ENCODE measurements at regions not wholly inside any gene's neighbourhood (a gene's known extent, or its start where the extent isn't known, plus 50 kb on each side); places are given as distances from the start of the nearest gene placed in this dataset.
"Not testable (repeated sequence)": the region's sequence is repeated elsewhere in the genome, so short reads cannot be mapped to it uniquely, and the experiment has no call there.

- WGBS (ENCODE audit: missing lambda C conversion rate), result 76% methylated on average over 4 of the region's 4 CpGs
- Histone ChIP-seq H3K4me2 (no peak overlapping the region), H3K4me1 (no peaks in the 10 kb centered on the region), H3K9me3 (no peaks in the 10 kb centered on the region), H3K27ac (no peak overlapping the region), H3K4me3 (no peak overlapping the region)
- CTCF ChIA-PET, result no interaction called here
- FAIRE-seq, result no peak
- no peak for DNase-seq (ENCODE audit: low read depth in 1 of 2, low spot score in 1 of 2)
- TF ChIP-seq, protein P1, sequence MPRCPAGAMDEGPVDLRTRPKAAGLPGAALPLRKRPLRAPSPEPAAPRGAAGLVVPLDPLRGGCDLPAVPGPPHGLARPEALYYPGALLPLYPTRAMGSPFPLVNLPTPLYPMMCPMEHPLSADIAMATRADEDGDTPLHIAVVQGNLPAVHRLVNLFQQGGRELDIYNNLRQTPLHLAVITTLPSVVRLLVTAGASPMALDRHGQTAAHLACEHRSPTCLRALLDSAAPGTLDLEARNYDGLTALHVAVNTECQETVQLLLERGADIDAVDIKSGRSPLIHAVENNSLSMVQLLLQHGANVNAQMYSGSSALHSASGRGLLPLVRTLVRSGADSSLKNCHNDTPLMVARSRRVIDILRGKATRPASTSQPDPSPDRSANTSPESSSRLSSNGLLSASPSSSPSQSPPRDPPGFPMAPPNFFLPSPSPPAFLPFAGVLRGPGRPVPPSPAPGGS (IDR thresholded peaks at IDR 0.05), result no peak
- TF ChIP-seq ATOH8 (CRISPR knock-in tag; IDR thresholded peaks at IDR 0.05; ENCODE audit: low read depth) (no peak), MAFK (IDR thresholded peaks at IDR 0.05; ENCODE audit: partially characterized antibody) (peak; percentile 80), HOXB5 (CRISPR knock-in tag; IDR thresholded peaks at IDR 0.05) (no peak)
- POLR2A ChIA-PET, result no interaction called here
- no peak for ATAC-seq
These were observed 361.3 kb upstream of the MTNR1B start for GRCh38 chr11:92607969-92608722.

- Histone ChIP-seq H3K27ac (no peak overlapping the region), H3K4me3 (no peak overlapping the region), H3K4me1 (no peaks in the 10 kb centered on the region), H3K4me2 (no peak overlapping the region), H3K9me3 (no peaks in the 10 kb centered on the region)
- ChIA-PET POLR2A (no interaction called here), CTCF (no interaction called here)
- no peak for FAIRE-seq
- ATAC-seq, result no peak
- no peak for DNase-seq (ENCODE audit: low read depth in 1 of 2, low spot score in 1 of 2)
- no peak for TF ChIP-seq NPAS2 (CRISPR knock-in tag; IDR thresholded peaks at IDR 0.05; ENCODE audit: borderline replicate concordance)
- 51% methylated on average over 4 of the region's 4 CpGs for WGBS (ENCODE audit: missing lambda C conversion rate)
These were observed 358.3 kb upstream of the MTNR1B start for GRCh38 chr11:92611157-92611556.

DNA sequence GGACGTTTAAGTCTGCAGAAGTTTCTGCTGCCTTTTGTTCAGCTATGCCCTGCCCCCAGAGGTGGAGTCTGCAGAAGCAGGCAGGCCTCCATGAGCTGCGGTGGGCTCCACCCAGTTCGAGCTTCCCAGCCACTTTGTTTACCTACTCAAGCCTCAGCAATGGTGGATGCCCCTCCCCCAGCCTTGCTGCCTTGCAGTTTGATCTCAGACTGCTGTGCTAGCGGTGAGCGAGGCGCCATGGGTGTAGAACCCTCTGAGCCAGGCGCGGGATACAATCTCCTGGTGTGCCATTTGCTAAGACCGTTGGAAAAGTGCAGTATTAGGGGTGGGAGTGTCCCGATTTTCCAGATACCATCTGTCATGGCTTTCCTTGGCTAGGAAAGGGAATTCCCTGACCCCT, 351.4 kb upstream of the MTNR1B start:
- H3K9me3 ChIP-seq; FAIRE-seq; H3K4me3 ChIP-seq; CTCF ChIA-PET; H3K4me2 ChIP-seq; ATAC-seq; POLR2A ChIA-PET; DNase-seq (ENCODE audit: low read depth in 1 of 2, low spot score in 1 of 2); H3K27ac ChIP-seq; H3K4me1 ChIP-seq: not testable (repeated sequence)
- WGBS (ENCODE audit: missing lambda C conversion rate), result 54% methylated on average over 9 of the region's 10 CpGs

- H3K9me3 ChIP-seq, result no peaks in the 10 kb centered on the region
- no peak overlapping the region for H3K4me2 ChIP-seq
- no peak for FAIRE-seq
- ChIA-PET CTCF (no interaction called here), POLR2A (no interaction called here)
- WGBS (ENCODE audit: missing lambda C conversion rate), result 0% methylated on average over 1 of the region's 1 CpG
- ATAC-seq, result no peak
- DNase-seq (ENCODE audit: low read depth in 1 of 2, low spot score in 1 of 2), result no peak
- no peak overlapping the region for H3K27ac ChIP-seq
- no peak overlapping the region for H3K4me3 ChIP-seq
- TF ChIP-seq HOXB5 (CRISPR knock-in tag; IDR thresholded peaks at IDR 0.05) (no peak), JUN (IDR thresholded peaks at IDR 0.05) (no peak), ZFP36 (IDR thresholded peaks at IDR 0.05; ENCODE audit: borderline replicate concordance, partially characterized antibody) (no peak), PHF8 (IDR thresholded peaks at IDR 0.05; ENCODE audit: borderline replicate concordance, low read depth) (no peak), HEYL (CRISPR knock-in tag; IDR thresholded peaks at IDR 0.05) (no peak), CBX2 (IDR thresholded peaks at IDR 0.05; ENCODE audit: borderline replicate concordance, low read depth) (no peak), POLR2AphosphoS2 (conservative IDR thresholded peaks at IDR 0.05; ENCODE audit: low read length) (no peak), CBX8 (IDR thresholded peaks at IDR 0.05) (no peak), FOXS1 (CRISPR knock-in tag; IDR thresholded peaks at IDR 0.05) (no peak), GATA3 (IDR thresholded peaks at IDR 0.05; ENCODE audit: borderline replicate concordance) (no peak), FOSL2 (IDR thresholded peaks at IDR 0.05) (no peak), FOSL2 (CRISPR knock-in tag; IDR thresholded peaks at IDR 0.05) (no peak), RCOR1 (IDR thresholded peaks at IDR 0.05; ENCODE audit: low read depth, low read length) (no peak), EP300 (IDR thresholded peaks at IDR 0.05) (no peak), EHF (CRISPR knock-in tag; IDR thresholded peaks at IDR 0.05) (no peak), RARB (CRISPR knock-in tag; IDR thresholded peaks at IDR 0.05) (no peak), SREBF2 (IDR thresholded peaks at IDR 0.05) (no peak), BHLHE40 (IDR thresholded peaks at IDR 0.05; ENCODE audit: low read depth, low read length) (no peak)
- TF ChIP-seq, protein P2, sequence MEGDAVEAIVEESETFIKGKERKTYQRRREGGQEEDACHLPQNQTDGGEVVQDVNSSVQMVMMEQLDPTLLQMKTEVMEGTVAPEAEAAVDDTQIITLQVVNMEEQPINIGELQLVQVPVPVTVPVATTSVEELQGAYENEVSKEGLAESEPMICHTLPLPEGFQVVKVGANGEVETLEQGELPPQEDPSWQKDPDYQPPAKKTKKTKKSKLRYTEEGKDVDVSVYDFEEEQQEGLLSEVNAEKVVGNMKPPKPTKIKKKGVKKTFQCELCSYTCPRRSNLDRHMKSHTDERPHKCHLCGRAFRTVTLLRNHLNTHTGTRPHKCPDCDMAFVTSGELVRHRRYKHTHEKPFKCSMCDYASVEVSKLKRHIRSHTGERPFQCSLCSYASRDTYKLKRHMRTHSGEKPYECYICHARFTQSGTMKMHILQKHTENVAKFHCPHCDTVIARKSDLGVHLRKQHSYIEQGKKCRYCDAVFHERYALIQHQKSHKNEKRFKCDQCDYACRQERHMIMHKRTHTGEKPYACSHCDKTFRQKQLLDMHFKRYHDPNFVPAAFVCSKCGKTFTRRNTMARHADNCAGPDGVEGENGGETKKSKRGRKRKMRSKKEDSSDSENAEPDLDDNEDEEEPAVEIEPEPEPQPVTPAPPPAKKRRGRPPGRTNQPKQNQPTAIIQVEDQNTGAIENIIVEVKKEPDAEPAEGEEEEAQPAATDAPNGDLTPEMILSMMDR (IDR thresholded peaks at IDR 0.05), result no peak
- TF ChIP-seq, protein P3, sequence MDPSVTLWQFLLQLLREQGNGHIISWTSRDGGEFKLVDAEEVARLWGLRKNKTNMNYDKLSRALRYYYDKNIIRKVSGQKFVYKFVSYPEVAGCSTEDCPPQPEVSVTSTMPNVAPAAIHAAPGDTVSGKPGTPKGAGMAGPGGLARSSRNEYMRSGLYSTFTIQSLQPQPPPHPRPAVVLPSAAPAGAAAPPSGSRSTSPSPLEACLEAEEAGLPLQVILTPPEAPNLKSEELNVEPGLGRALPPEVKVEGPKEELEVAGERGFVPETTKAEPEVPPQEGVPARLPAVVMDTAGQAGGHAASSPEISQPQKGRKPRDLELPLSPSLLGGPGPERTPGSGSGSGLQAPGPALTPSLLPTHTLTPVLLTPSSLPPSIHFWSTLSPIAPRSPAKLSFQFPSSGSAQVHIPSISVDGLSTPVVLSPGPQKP (IDR thresholded peaks at IDR 0.05; ENCODE audit: low read depth, low read length), result no peak
- no peaks in the 10 kb centered on the region for H3K4me1 ChIP-seq
These were observed 346.4 kb upstream of the MTNR1B start for GRCh38 chr11:92623055-92623454.
